ENCODE measurements at regions not wholly inside any gene's neighbourhood (a gene's known extent, or its start where the extent isn't known, plus 50 kb on each side); places are given as distances from the start of the nearest gene placed in this dataset.

DNA sequence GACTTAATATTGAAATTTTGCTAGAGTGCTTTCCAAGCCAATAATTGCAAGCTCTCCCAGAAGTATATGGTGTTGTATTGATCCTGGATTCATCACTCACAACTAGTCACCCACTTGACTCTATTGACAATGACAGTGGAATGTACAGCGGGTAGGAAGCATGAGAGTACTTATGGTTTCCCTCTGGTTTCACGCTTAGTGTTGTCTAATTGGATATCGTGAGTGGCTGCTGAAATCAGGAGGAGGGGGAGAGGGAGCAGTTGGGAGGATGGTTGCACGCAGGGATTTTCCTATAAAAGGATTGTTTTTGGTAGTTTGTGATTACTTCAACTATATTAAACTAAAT, 1819.5 kb upstream of the TENM3 start:
- DNase-seq (no peak), ATAC-seq (ENCODE audit: insufficient read depth, low read depth) (no peak)
- Histone ChIP-seq H2AFZ (ENCODE audit: low read depth, low read length) (no peak overlapping the region), H3K36me3 (ENCODE audit: insufficient read depth, low read length) (no peaks in the 10 kb centered on the region), H3K9ac (ENCODE audit: low read depth, low read length) (no peak overlapping the region), H3K9me3 (ENCODE audit: insufficient read depth, low read length, severe bottlenecking) (no peaks in the 10 kb centered on the region), H3K27ac (ENCODE audit: low read length) (no peak overlapping the region), H4K20me1 (ENCODE audit: insufficient read depth, low read length) (no peaks in the 10 kb centered on the region), H3K4me2 (ENCODE audit: insufficient read depth, low read length) (no peak overlapping the region), H3K4me3 (ENCODE audit: low read depth in 1 of 2, low read length in 2 of 2) (no peak overlapping the region), H3K4me1 (ENCODE audit: insufficient read depth, low read length) (no peaks in the 10 kb centered on the region), H3K79me2 (ENCODE audit: insufficient read depth, low read length) (no peaks in the 10 kb centered on the region), H3K27me3 (ENCODE audit: insufficient read depth, low read length, poor library complexity) (no peaks in the 10 kb centered on the region)
- TF ChIP-seq, protein P1, sequence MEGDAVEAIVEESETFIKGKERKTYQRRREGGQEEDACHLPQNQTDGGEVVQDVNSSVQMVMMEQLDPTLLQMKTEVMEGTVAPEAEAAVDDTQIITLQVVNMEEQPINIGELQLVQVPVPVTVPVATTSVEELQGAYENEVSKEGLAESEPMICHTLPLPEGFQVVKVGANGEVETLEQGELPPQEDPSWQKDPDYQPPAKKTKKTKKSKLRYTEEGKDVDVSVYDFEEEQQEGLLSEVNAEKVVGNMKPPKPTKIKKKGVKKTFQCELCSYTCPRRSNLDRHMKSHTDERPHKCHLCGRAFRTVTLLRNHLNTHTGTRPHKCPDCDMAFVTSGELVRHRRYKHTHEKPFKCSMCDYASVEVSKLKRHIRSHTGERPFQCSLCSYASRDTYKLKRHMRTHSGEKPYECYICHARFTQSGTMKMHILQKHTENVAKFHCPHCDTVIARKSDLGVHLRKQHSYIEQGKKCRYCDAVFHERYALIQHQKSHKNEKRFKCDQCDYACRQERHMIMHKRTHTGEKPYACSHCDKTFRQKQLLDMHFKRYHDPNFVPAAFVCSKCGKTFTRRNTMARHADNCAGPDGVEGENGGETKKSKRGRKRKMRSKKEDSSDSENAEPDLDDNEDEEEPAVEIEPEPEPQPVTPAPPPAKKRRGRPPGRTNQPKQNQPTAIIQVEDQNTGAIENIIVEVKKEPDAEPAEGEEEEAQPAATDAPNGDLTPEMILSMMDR (IDR thresholded peaks at IDR 0.05; ENCODE audit: borderline replicate concordance, extremely low read depth, low read length, poor library complexity, severe bottlenecking): no peak
- TF ChIP-seq EZH2 (IDR thresholded peaks at IDR 0.05; ENCODE audit: borderline replicate concordance, low read depth, low read length, severe bottlenecking): no peak

GRCh38 chr4:180426938-180427337, 1816.3 kb upstream of the TENM3 start:
- no peaks in the 10 kb centered on the region for H3K79me2 ChIP-seq (ENCODE audit: insufficient read depth, low read length)
- no peak for DNase-seq
- H3K9ac ChIP-seq (ENCODE audit: low read depth, low read length): no peak overlapping the region
- no peaks in the 10 kb centered on the region for H3K36me3 ChIP-seq (ENCODE audit: insufficient read depth, low read length)
- H3K4me3 ChIP-seq (ENCODE audit: low read depth in 1 of 2, low read length in 2 of 2): no peak overlapping the region
- H3K27ac ChIP-seq (ENCODE audit: low read length): no peak overlapping the region
- no peaks in the 10 kb centered on the region for H3K4me1 ChIP-seq (ENCODE audit: insufficient read depth, low read length)
- TF ChIP-seq, protein P1 (IDR thresholded peaks at IDR 0.05; ENCODE audit: borderline replicate concordance, extremely low read depth, low read length, poor library complexity, severe bottlenecking): no peak
- no peak for TF ChIP-seq EZH2 (IDR thresholded peaks at IDR 0.05; ENCODE audit: borderline replicate concordance, low read depth, low read length, severe bottlenecking)
- no peaks in the 10 kb centered on the region for H3K9me3 ChIP-seq (ENCODE audit: insufficient read depth, low read length, severe bottlenecking)
- H3K27me3 ChIP-seq (ENCODE audit: insufficient read depth, low read length, poor library complexity): no peaks in the 10 kb centered on the region
- no peak overlapping the region for H3K4me2 ChIP-seq (ENCODE audit: insufficient read depth, low read length)
- no peaks in the 10 kb centered on the region for H4K20me1 ChIP-seq (ENCODE audit: insufficient read depth, low read length)
- no peak for ATAC-seq (ENCODE audit: insufficient read depth, low read depth)
- no peak overlapping the region for H2AFZ ChIP-seq (ENCODE audit: low read depth, low read length)

GRCh38 chr4:180430283-180430682, 1812.9 kb upstream of the TENM3 start:
- ATAC-seq (ENCODE audit: insufficient read depth, low read depth) (no peak), DNase-seq (no peak)
- H3K9me3 ChIP-seq (ENCODE audit: insufficient read depth, low read length, severe bottlenecking): no peaks in the 10 kb centered on the region
- no peak for TF ChIP-seq EZH2 (IDR thresholded peaks at IDR 0.05; ENCODE audit: borderline replicate concordance, low read depth, low read length, severe bottlenecking)
- TF ChIP-seq, protein P1 (IDR thresholded peaks at IDR 0.05; ENCODE audit: borderline replicate concordance, extremely low read depth, low read length, poor library complexity, severe bottlenecking): no peak
- H3K9ac ChIP-seq (ENCODE audit: low read depth, low read length): no peak overlapping the region
- H3K4me1 ChIP-seq (ENCODE audit: insufficient read depth, low read length): no peaks in the 10 kb centered on the region
- H3K4me2 ChIP-seq (ENCODE audit: insufficient read depth, low read length): no peak overlapping the region
- H3K79me2 ChIP-seq (ENCODE audit: insufficient read depth, low read length): no peaks in the 10 kb centered on the region
- H2AFZ ChIP-seq (ENCODE audit: low read depth, low read length): no peak overlapping the region
- no peaks in the 10 kb centered on the region for H3K27me3 ChIP-seq (ENCODE audit: insufficient read depth, low read length, poor library complexity)
- no peak overlapping the region for H3K27ac ChIP-seq (ENCODE audit: low read length)
- no peaks in the 10 kb centered on the region for H3K36me3 ChIP-seq (ENCODE audit: insufficient read depth, low read length)
- no peaks in the 10 kb centered on the region for H4K20me1 ChIP-seq (ENCODE audit: insufficient read depth, low read length)
- no peak overlapping the region for H3K4me3 ChIP-seq (ENCODE audit: low read depth in 1 of 2, low read length in 2 of 2)
